PC-3 (cell line): ENCODE measurements at regions not wholly inside any gene's neighbourhood (a gene's known extent, or its start where the extent isn't known, plus 50 kb on each side); places are given as distances from the start of the nearest gene placed in this dataset.

Experiments
- ATAC-seq: fragments of 200-7000 bp; cut with Tn5 transposase; 2 replicates; pipeline ENCODE4 v1.9.1; 2020; ENCODE audit warnings: mild to moderate bottlenecking, moderate library complexity
- BruUV-seq: library from RNA; stranded (reverse); fragments of 400-500 nt; replicated peaks from 2 replicates; lab custom pipeline; 2021; lab: Mats Ljungman, UMichigan
- CTCF ChIA-PET: fragments of 300-600 bp; sonication (Branson Sonifier 250); formaldehyde crosslinking; loops from one replicate; lab custom pipeline; 2022; ENCODE audit warnings: antibody characterized with exemption; lab: Charles Lee
- POLR2A ChIA-PET: fragments of 300-600 bp; sonication (Branson Sonifier 250); formaldehyde crosslinking; loops from one replicate; lab custom pipeline; 2022; ENCODE audit warnings: antibody characterized with exemption; ENCODE audit not compliant: unreplicated experiment; lab: Charles Lee
- DNase-seq: peaks from one replicate; pipeline ENCODE4 v3.0.0-alpha.2; 2015
- H2AFZ ChIP-seq: fragments of 300-600 bp; sonication (generic); 2 replicates; pipeline ENCODE4 v1.6.0; 2016; ENCODE audit warnings: antibody characterized with exemption, low read length
- H3F3A ChIP-seq: fragments of 300-600 bp; sonication (generic); one replicate; pipeline ENCODE4 v1.6.0; 2017; ENCODE audit warnings: antibody characterized with exemption, low read length, control low read depth, mild to moderate bottlenecking; ENCODE audit not compliant: unreplicated experiment
- H3K27ac ChIP-seq: fragments of 300-600 bp; sonication (generic); 2 replicates; pipeline ENCODE4 v1.5.1; 2016; ENCODE audit warnings: mild to moderate bottlenecking, low read length
- H3K27me3 ChIP-seq: fragments of 300-600 bp; sonication (generic); 2 replicates; pipeline ENCODE4 v1.6.1; 2016; ENCODE audit warnings: low read length, mixed read lengths
- H3K36me3 ChIP-seq: fragments of 300-600 bp; sonication (generic); 2 replicates; pipeline ENCODE4 v1.6.1; 2016; ENCODE audit warnings: low read depth, mixed run types, low read length, mixed read lengths
- H3K4me1 ChIP-seq: fragments of 300-600 bp; sonication (generic); 2 replicates; pipeline ENCODE4 v1.5.1; 2016; ENCODE audit warnings: low read length; ENCODE audit not compliant: insufficient read depth
- H3K4me2 ChIP-seq: fragments of 300-600 bp; sonication (generic); 2 replicates; pipeline ENCODE4 v1.6.0; 2016; ENCODE audit warnings: low read length
- H3K4me3 ChIP-seq: fragments of 300-600 bp; sonication (generic); 2 replicates; pipeline ENCODE4 v1.5.1; 2016; ENCODE audit warnings: mild to moderate bottlenecking, low read length, mixed read lengths
- H3K79me2 ChIP-seq: fragments of 300-600 bp; sonication (generic); 2 replicates; pipeline ENCODE4 v1.6.1; 2017; ENCODE audit warnings: low read length, mixed read lengths
- H3K9ac ChIP-seq: fragments of 300-600 bp; sonication (generic); 2 replicates; pipeline ENCODE4 v1.6.0; 2016; ENCODE audit warnings: mild to moderate bottlenecking, low read length
- H3K9me2 ChIP-seq: fragments of 300-600 bp; sonication (generic); replicated peaks from 2 replicates; pipeline ENCODE4 v1.6.1; 2016; ENCODE audit warnings: mixed run types, low read length, mixed read lengths
- H3K9me3 ChIP-seq: fragments of 300-600 bp; sonication (generic); 2 replicates; pipeline ENCODE4 v1.6.1; 2016; ENCODE audit warnings: low read length, mixed read lengths
- H4K20me1 ChIP-seq: fragments of 300-600 bp; sonication (generic); 2 replicates; pipeline ENCODE4 v1.6.1; 2016; ENCODE audit warnings: low read length, mixed read lengths
- EZH2 ChIP-seq: fragments of 300-600 bp; sonication (generic); IDR thresholded peaks from one replicate; pipeline ENCODE4 v1.6.1; 2017; ENCODE audit warnings: antibody characterized with exemption, mild to moderate bottlenecking, low read length; ENCODE audit not compliant: unreplicated experiment
- EZH2phosphoT487 ChIP-seq: fragments of 300-600 bp; sonication (generic); IDR thresholded peaks from 2 replicates; pipeline ENCODE4 v1.6.1; 2018; ENCODE audit warnings: mild to moderate bottlenecking, antibody characterized with exemption, low read length, borderline replicate concordance
- intact Hi-C: fragments of 100-400 bp; cut with micrococcal nuclease; formaldehyde crosslinking; loops from 2 replicates; pipeline ENCODE4 v1.9.0; 2023
- TF ChIP-seq, protein P1 (sequence below): fragments of 300-600 bp; sonication (generic); conservative IDR thresholded peaks from 2 replicates; pipeline ENCODE4 v1.5.1; 2017; ENCODE audit warnings: antibody characterized with exemption, low read depth, mild to moderate bottlenecking, low read length

DNA sequence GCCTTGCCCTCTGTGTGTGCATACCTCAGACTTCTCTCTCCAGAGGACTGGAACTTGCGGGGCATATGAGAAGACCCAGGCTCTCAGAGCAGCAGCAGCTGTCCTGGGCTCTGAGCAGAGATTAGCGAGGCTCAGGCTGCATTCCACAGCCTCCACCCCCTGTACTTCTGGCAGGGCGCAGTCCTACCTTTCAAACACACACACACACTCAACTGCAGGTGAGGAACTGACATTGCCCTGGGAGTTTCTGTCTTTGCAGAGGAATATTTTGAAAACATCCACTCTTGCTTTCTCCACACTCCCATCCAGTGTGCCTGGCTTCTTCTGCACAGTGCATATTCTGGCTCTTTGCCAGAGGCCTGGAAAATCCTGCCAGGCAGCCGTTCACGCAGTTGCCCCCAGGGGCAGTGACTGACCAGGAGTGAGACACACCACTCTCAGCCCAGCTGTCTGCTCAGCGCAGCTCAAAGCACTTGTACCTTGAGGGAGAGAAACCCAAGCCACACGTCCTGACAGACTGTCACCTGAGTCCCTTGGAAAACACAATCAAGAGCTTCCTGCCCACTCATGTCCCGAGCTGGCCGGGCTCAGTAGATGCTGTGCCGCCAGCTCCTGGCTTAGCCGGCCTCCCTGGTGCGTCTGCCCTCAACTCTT lies 460.8 kb downstream of the RNF144A start:
- no TSS peak for BruUV-seq
- intact Hi-C loops, result no loop called here
- H3K27me3 ChIP-seq, result no peaks in the 10 kb centered on the region
- no peaks in the 10 kb centered on the region for H3F3A ChIP-seq
- ATAC-seq, result peak; percentile 35; the same call in 1 of the 2 replicates
- H3K4me3 ChIP-seq, result no peak overlapping the region
- no peak overlapping the region for H3K4me2 ChIP-seq
- H3K9me3 ChIP-seq, result no peaks in the 10 kb centered on the region
- H3K9ac ChIP-seq, result no peak overlapping the region
- H4K20me1 ChIP-seq, result no peaks in the 10 kb centered on the region
- no peak overlapping the region for H3K27ac ChIP-seq
- POLR2A ChIA-PET, result no interaction called here
- H3K79me2 ChIP-seq, result no peaks in the 10 kb centered on the region
- peak; percentile 71 for DNase-seq
- TF ChIP-seq, protein P1, sequence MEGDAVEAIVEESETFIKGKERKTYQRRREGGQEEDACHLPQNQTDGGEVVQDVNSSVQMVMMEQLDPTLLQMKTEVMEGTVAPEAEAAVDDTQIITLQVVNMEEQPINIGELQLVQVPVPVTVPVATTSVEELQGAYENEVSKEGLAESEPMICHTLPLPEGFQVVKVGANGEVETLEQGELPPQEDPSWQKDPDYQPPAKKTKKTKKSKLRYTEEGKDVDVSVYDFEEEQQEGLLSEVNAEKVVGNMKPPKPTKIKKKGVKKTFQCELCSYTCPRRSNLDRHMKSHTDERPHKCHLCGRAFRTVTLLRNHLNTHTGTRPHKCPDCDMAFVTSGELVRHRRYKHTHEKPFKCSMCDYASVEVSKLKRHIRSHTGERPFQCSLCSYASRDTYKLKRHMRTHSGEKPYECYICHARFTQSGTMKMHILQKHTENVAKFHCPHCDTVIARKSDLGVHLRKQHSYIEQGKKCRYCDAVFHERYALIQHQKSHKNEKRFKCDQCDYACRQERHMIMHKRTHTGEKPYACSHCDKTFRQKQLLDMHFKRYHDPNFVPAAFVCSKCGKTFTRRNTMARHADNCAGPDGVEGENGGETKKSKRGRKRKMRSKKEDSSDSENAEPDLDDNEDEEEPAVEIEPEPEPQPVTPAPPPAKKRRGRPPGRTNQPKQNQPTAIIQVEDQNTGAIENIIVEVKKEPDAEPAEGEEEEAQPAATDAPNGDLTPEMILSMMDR, result peak; percentile 48
- no peak for TF ChIP-seq EZH2
- no peaks in the 10 kb centered on the region for H3K36me3 ChIP-seq
- no peaks in the 10 kb centered on the region for H3K9me2 ChIP-seq
- peaks cover 10% of the 10 kb centered on the region for H3K4me1 ChIP-seq
- CTCF ChIA-PET, result no interaction called here
- no peak overlapping the region for H2AFZ ChIP-seq

DNA sequence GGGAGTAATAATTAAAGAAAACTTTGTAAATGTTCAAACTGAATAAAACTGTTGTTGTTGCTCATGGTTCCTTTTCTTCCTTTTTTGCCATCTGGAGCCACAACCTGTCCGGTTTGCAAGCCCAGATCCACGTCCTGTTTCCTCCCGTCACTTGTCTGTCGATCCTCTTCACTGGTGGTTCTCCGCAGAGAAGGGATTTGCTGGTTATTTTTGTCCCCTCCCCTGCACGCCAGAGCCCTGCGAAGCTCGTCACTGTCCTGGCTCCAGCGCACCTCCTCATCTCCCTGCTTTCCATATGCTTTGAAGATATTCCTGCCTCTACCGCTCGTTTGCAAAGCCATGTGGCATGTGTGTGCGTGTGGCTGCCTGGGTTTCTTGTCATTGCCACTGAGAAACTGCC lies 461.4 kb downstream of the RNF144A start:
- TF ChIP-seq EZH2phosphoT487, result no peak
- TF ChIP-seq, protein P1, result no peak
- no peak for TF ChIP-seq EZH2
- Histone ChIP-seq H3K9me2 (no peaks in the 10 kb centered on the region), H3K4me2 (no peak overlapping the region), H3K27ac (no peak overlapping the region), H3K9ac (no peak overlapping the region), H4K20me1 (no peaks in the 10 kb centered on the region), H3K79me2 (no peaks in the 10 kb centered on the region), H3F3A (no peaks in the 10 kb centered on the region), H3K4me3 (no peak overlapping the region), H3K27me3 (no peaks in the 10 kb centered on the region), H3K36me3 (no peaks in the 10 kb centered on the region), H3K9me3 (no peaks in the 10 kb centered on the region), H2AFZ (no peak overlapping the region), H3K4me1 (peaks cover 10% of the 10 kb centered on the region)
- BruUV-seq, result no TSS peak
- ChIA-PET CTCF (no interaction called here), POLR2A (no interaction called here)
- DNase-seq (no peak), ATAC-seq (no peak)
- intact Hi-C loops, result no loop called here

DNA sequence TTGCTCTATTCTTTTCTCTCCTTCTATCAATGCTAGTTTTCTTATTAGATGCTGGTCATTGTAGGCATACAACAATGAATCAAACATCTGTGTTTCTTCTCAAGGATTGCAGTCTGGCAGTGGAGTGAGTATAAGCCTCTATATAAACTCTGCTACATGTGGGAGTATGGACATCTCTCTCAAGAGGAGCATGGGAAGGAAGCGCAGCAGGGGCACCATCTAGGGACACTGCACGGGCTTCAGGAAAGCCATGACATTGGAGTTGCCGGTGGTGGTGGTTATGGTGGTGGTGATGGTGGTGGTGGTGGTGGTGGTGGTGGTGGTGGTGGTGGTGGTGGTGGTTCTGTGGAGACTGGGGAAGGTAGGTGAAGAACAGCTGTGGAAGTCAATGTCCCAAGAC lies 462.6 kb downstream of the RNF144A start:
- Histone ChIP-seq H2AFZ (no peak overlapping the region), H3F3A (no peaks in the 10 kb centered on the region), H3K9ac (no peak overlapping the region), H3K79me2 (no peaks in the 10 kb centered on the region), H3K4me1 (peaks cover 10% of the 10 kb centered on the region), H3K4me2 (no peak overlapping the region), H3K9me2 (no peaks in the 10 kb centered on the region), H3K4me3 (no peak overlapping the region), H3K9me3 (no peaks in the 10 kb centered on the region), H4K20me1 (no peaks in the 10 kb centered on the region), H3K27me3 (no peaks in the 10 kb centered on the region), H3K36me3 (no peaks in the 10 kb centered on the region), H3K27ac (no peak overlapping the region)
- ATAC-seq (no peak), DNase-seq (no peak)
- CTCF ChIA-PET, result no interaction called here
- intact Hi-C loops, result no loop called here
- POLR2A ChIA-PET, result no interaction called here
- no TSS peak for BruUV-seq
- TF ChIP-seq, protein P1, result no peak
- TF ChIP-seq EZH2 (no peak), EZH2phosphoT487 (no peak)
